ENCODE measurements at regions not wholly inside any gene's neighbourhood (a gene's known extent, or its start where the extent isn't known, plus 50 kb on each side); places are given as distances from the start of the nearest gene placed in this dataset.

DNA sequence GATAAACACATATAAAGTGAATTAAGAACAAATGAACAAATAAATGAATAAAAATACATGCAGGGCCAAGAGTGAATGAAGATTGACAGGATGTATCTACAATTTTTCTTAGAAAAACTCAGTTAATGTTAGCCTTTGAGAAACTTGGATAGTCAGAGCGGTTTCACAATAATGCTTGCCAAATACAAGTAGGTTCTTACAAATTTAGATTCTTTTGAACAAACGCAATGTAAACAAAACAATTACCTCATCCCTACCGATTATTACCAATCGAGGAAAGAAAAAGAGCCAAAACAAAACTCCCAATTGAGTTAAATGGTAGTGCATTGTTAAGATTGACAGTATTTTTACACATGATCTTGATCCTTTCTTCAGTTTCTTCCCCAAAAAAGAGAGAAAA, 176.9 kb upstream of the DEPDC1 start:
- TF ChIP-seq POLR2A (IDR thresholded peaks at IDR 0.05): no peak
- TF ChIP-seq, protein P1, sequence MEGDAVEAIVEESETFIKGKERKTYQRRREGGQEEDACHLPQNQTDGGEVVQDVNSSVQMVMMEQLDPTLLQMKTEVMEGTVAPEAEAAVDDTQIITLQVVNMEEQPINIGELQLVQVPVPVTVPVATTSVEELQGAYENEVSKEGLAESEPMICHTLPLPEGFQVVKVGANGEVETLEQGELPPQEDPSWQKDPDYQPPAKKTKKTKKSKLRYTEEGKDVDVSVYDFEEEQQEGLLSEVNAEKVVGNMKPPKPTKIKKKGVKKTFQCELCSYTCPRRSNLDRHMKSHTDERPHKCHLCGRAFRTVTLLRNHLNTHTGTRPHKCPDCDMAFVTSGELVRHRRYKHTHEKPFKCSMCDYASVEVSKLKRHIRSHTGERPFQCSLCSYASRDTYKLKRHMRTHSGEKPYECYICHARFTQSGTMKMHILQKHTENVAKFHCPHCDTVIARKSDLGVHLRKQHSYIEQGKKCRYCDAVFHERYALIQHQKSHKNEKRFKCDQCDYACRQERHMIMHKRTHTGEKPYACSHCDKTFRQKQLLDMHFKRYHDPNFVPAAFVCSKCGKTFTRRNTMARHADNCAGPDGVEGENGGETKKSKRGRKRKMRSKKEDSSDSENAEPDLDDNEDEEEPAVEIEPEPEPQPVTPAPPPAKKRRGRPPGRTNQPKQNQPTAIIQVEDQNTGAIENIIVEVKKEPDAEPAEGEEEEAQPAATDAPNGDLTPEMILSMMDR (IDR thresholded peaks at IDR 0.05 in 4 of 5, conservative IDR thresholded peaks at IDR 0.05 in 1 of 5): no peak

Measured in gastrocnemius medialis (tissue), 4 donors.